Ishikawa (cell line): ENCODE measurements at regions not wholly inside any gene's neighbourhood (a gene's known extent, or its start where the extent isn't known, plus 50 kb on each side); places are given as distances from the start of the nearest gene placed in this dataset.

Experiments used
- CEBPB ChIP-seq: IDR thresholded peaks from 2 replicates; pipeline ENCODE4 v1.6.1; 2012
- EP300 ChIP-seq: IDR thresholded peaks from 2 replicates; pipeline ENCODE4 v1.6.1; 2012; ENCODE audit warnings: borderline replicate concordance
- FOXM1 ChIP-seq: IDR thresholded peaks from 2 replicates; pipeline ENCODE4 v1.6.1; 2012; ENCODE audit warnings: low read depth, borderline replicate concordance
- TAF1 ChIP-seq: IDR thresholded peaks from 2 replicates; pipeline ENCODE4 v1.6.1; 2012; ENCODE audit warnings: low read depth, mild to moderate bottlenecking

DNA sequence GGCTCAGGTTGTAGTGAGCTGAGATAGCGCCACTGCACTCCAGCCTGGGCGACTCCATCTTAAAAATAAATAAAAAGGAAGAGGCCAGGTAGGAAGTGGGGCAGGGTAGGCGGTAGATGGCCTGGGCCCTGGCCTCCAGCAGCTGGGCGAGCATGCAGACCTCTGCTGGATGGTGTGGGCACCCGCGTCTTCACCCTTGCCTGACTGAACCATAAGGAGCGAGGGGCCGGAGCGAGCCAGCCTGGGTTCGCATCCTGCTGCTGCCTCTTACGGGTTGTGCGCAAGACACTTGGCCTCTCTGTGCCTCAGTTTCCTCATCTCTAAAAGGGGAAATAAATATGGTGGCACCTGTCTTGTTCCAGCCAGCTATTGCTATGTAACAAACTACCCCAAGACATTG is 146.1 kb upstream of the GSE1 start:
- TF ChIP-seq FOXM1 (no peak), CEBPB (no peak), EP300 (no peak), TAF1 (no peak)
